Left lung (tissue), 4 donors: ENCODE measurements at regions not wholly inside any gene's neighbourhood (a gene's known extent, or its start where the extent isn't known, plus 50 kb on each side); places are given as distances from the start of the nearest gene placed in this dataset.

Experiments used
- ATAC-seq: fragments of 200-7000 bp; cut with Tn5 transposase; one replicate; pipeline ENCODE4 v1.9.1; 2020; ENCODE audit warnings: moderate library complexity
- DNase-seq, 4 donors: peaks; one replicate each; pipeline ENCODE4 v3.0.0-alpha.2; 2013 to 2020
- H3K27ac ChIP-seq, 2 donors: fragments of 200-600 bp; sonication (generic) in 1 of 2; one replicate each; pipeline versions ENCODE4 v1.5.0 to v1.8.0; 2020 to 2021
- H3K27me3 ChIP-seq, 2 donors: fragments of 200-600 bp; sonication (generic) in 1 of 2; one replicate each; pipeline versions ENCODE4 v1.5.0 to v1.8.0; 2020 to 2021
- H3K36me3 ChIP-seq, 2 donors: fragments of 200-600 bp; sonication (generic) in 1 of 2; one replicate each; pipeline versions ENCODE4 v1.5.0 to v1.8.0; 2020 to 2021
- H3K4me1 ChIP-seq, 2 donors: fragments of 200-600 bp; one replicate each; pipeline ENCODE4 v1.8.0; 2021
- H3K4me3 ChIP-seq, 2 donors: fragments of 200-600 bp; sonication (generic) in 1 of 2; one replicate each; pipeline versions ENCODE4 v1.5.0 to v1.8.0; 2020 to 2021; ENCODE audit warnings: mild to moderate bottlenecking in 1 of 2
- H3K9me3 ChIP-seq, 2 donors: fragments of 200-600 bp; sonication (generic) in 1 of 2; one replicate each; pipeline versions ENCODE4 v1.5.0 to v1.8.0; 2020 to 2021
- intact Hi-C, 2 donors: fragments of 100-400 bp; cut with DNase I; formaldehyde crosslinking; loops; one replicate each; pipeline versions ENCODE4 v1.11.2 to v1.14.2; 2022
- TF ChIP-seq, protein P1 (sequence below), 2 donors: fragments of 200-600 bp; sonication (generic) in 1 of 2; IDR thresholded peaks; one replicate each; pipeline versions ENCODE4 v1.5.0 to v1.8.0; 2021; ENCODE audit warnings: antibody characterized with exemption in 2 of 2
- donor health status: DM: no; HTN: yes; CAD: no.
- donor health status: DM: no; HTN: no; CAD: no.

DNA sequence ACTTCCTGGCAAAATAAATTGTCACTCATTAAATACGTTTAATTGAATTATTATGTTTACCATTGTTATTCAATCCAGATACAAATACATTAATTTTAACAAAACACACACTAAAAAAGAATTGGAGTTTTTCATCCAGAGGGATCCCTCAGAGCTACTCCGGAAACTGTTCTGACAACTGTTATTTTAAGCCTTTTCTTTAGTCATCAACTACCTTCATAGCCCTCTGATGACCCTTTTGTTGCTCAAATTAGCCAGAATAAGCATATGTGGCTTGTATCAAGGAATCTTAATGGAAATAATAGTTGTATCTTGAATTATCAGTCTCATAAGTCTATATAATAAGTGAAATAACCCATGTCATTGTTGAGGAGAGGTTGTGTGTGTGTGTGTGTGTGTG, 405.4 kb upstream of the FAT3 start:
- no peaks in the 10 kb centered on the region for H3K36me3 ChIP-seq
- no peaks in the 10 kb centered on the region for H3K9me3 ChIP-seq
- H3K4me1 ChIP-seq, result no peaks in the 10 kb centered on the region
- no peak overlapping the region for H3K27ac ChIP-seq
- H3K4me3 ChIP-seq, result no peak overlapping the region
- no peaks in the 10 kb centered on the region for H3K27me3 ChIP-seq
- no peak for ATAC-seq
- no peak for DNase-seq
- TF ChIP-seq, protein P1, sequence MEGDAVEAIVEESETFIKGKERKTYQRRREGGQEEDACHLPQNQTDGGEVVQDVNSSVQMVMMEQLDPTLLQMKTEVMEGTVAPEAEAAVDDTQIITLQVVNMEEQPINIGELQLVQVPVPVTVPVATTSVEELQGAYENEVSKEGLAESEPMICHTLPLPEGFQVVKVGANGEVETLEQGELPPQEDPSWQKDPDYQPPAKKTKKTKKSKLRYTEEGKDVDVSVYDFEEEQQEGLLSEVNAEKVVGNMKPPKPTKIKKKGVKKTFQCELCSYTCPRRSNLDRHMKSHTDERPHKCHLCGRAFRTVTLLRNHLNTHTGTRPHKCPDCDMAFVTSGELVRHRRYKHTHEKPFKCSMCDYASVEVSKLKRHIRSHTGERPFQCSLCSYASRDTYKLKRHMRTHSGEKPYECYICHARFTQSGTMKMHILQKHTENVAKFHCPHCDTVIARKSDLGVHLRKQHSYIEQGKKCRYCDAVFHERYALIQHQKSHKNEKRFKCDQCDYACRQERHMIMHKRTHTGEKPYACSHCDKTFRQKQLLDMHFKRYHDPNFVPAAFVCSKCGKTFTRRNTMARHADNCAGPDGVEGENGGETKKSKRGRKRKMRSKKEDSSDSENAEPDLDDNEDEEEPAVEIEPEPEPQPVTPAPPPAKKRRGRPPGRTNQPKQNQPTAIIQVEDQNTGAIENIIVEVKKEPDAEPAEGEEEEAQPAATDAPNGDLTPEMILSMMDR (IDR thresholded peaks at IDR 0.05), result no peak
- intact Hi-C loops, result no loop called here

GRCh38 chr11:91817996-91818395, 406.6 kb upstream of the FAT3 start:
- no peak overlapping the region for H3K4me3 ChIP-seq
- no peak overlapping the region for H3K27ac ChIP-seq
- H3K9me3 ChIP-seq, result no peaks in the 10 kb centered on the region
- DNase-seq, result no peak
- H3K27me3 ChIP-seq, result no peaks in the 10 kb centered on the region
- intact Hi-C loops, result no loop called here
- TF ChIP-seq, protein P1 (IDR thresholded peaks at IDR 0.05), result no peak
- no peaks in the 10 kb centered on the region for H3K4me1 ChIP-seq
- no peak for ATAC-seq
- no peaks in the 10 kb centered on the region for H3K36me3 ChIP-seq

DNA sequence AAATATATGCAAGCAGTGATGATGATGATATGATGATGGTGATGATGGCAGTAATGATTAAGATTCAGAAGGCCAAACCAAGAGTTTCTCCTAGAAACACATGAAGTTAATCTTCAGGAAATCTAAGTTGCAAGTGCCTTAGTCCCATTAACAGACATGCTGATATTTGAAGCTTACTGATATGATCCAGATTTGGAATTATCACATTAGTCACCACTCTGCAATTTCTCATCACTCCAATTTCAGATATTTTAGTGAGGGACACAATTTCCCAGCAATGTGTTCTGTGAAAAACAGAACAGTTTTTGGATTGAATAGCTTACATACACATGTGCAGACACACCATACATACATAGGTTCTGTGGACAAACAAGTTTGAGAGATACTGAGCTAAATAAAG, 411.4 kb upstream of the FAT3 start:
- Histone ChIP-seq H3K9me3 (no peaks in the 10 kb centered on the region), H3K27me3 (no peaks in the 10 kb centered on the region), H3K4me1 (no peaks in the 10 kb centered on the region), H3K27ac (no peak overlapping the region), H3K36me3 (no peaks in the 10 kb centered on the region), H3K4me3 (no peak overlapping the region)
- TF ChIP-seq, protein P1 (IDR thresholded peaks at IDR 0.05), result no peak
- no peak for ATAC-seq
- no peak for DNase-seq
- intact Hi-C loops, result no loop called here

GRCh38 chr11:91810871-91811270, 413.7 kb upstream of the FAT3 start:
- Histone ChIP-seq H3K9me3 (no peaks in the 10 kb centered on the region), H3K4me3 (no peak overlapping the region), H3K27ac (no peak overlapping the region), H3K4me1 (no peaks in the 10 kb centered on the region), H3K36me3 (no peaks in the 10 kb centered on the region), H3K27me3 (no peaks in the 10 kb centered on the region)
- DNase-seq, result no peak
- intact Hi-C loops, result no loop called here
- TF ChIP-seq, protein P1 (IDR thresholded peaks at IDR 0.05), result no peak
- ATAC-seq, result no peak

- H3K4me1 ChIP-seq, result no peaks in the 10 kb centered on the region
- no peak overlapping the region for H3K27ac ChIP-seq
- no peaks in the 10 kb centered on the region for H3K9me3 ChIP-seq
- H3K4me3 ChIP-seq, result no peak overlapping the region
- no peaks in the 10 kb centered on the region for H3K36me3 ChIP-seq
- TF ChIP-seq, protein P1 (IDR thresholded peaks at IDR 0.05), result no peak
- DNase-seq, result no peak
- ATAC-seq, result no peak
- H3K27me3 ChIP-seq, result no peaks in the 10 kb centered on the region
- intact Hi-C loops, result no loop called here
Observed at GRCh38 chr11:91805293-91805692, 419.3 kb upstream of the FAT3 start.
